ENCODE measurements at regions not wholly inside any gene's neighbourhood (a gene's known extent, or its start where the extent isn't known, plus 50 kb on each side); places are given as distances from the start of the nearest gene placed in this dataset.

GRCh38 chr4:138800421-138800820, 215.2 kb upstream of the NOCT start:
- no peak for TF ChIP-seq CTCF (conservative IDR thresholded peaks at IDR 0.05; ENCODE audit: low read length)
- no peak for DNase-seq (ENCODE audit: low read depth)
- H3K4me3 ChIP-seq (ENCODE audit: low read length) = no peak overlapping the region

- no peak for DNase-seq (ENCODE audit: low read depth)
- TF ChIP-seq CTCF (conservative IDR thresholded peaks at IDR 0.05; ENCODE audit: low read length) = no peak
- H3K4me3 ChIP-seq (ENCODE audit: low read length) = no peak overlapping the region
These were observed 217.2 kb upstream of the NOCT start for GRCh38 chr4:138798404-138798803.

- H3K4me3 ChIP-seq (ENCODE audit: low read length) = no peak overlapping the region
- no peak for DNase-seq (ENCODE audit: low read depth)
- TF ChIP-seq CTCF (conservative IDR thresholded peaks at IDR 0.05; ENCODE audit: low read length) = no peak
These were observed 217.9 kb upstream of the NOCT start for GRCh38 chr4:138797646-138798045.

GRCh38 chr4:138796761-138797160, 218.8 kb upstream of the NOCT start:
- TF ChIP-seq CTCF (conservative IDR thresholded peaks at IDR 0.05; ENCODE audit: low read length) = no peak
- DNase-seq (ENCODE audit: low read depth) = no peak

GRCh38 chr4:138790706-138791340, 224.8 kb upstream of the NOCT start:
- no peak for TF ChIP-seq CTCF (conservative IDR thresholded peaks at IDR 0.05; ENCODE audit: low read length)
- no peak overlapping the region for H3K4me3 ChIP-seq (ENCODE audit: low read length)
- DNase-seq (ENCODE audit: low read depth) = no peak

More at GRCh38 chr4:138796761-138797160, 218.8 kb upstream of the NOCT start:
- H3K4me3 ChIP-seq (ENCODE audit: low read length) = no peak overlapping the region

GRCh38 chr4:138789796-138790195, 225.8 kb upstream of the NOCT start:
- no peak for DNase-seq (ENCODE audit: low read depth)
- H3K4me3 ChIP-seq (ENCODE audit: low read length) = no peak overlapping the region
- no peak for TF ChIP-seq CTCF (conservative IDR thresholded peaks at IDR 0.05; ENCODE audit: low read length)

- TF ChIP-seq CTCF (conservative IDR thresholded peaks at IDR 0.05; ENCODE audit: low read length) = no peak
- H3K4me3 ChIP-seq (ENCODE audit: low read length) = no peak overlapping the region
- DNase-seq (ENCODE audit: low read depth) = no peak
These were observed 226.7 kb upstream of the NOCT start for GRCh38 chr4:138788857-138789256.
